SK-N-SH (cell line): ENCODE measurements at regions not wholly inside any gene's neighbourhood (a gene's known extent, or its start where the extent isn't known, plus 50 kb on each side); places are given as distances from the start of the nearest gene placed in this dataset.

ENCODE experiments used
- CTCF ChIA-PET: fragments of 300-600, 350-600 bp; formaldehyde crosslinking; extraction: SDS; loops from one replicate; lab custom pipeline; 2021; lab: Yijun Ruan, JAX
- POLR2A ChIA-PET: fragments of 350-600 bp; sonication (Branson Sonifier 250); formaldehyde crosslinking; extraction: SDS; loops from one replicate; lab custom pipeline; 2020; ENCODE audit warnings: antibody characterized with exemption, inconsistent platforms; lab: Yijun Ruan, JAX
- DNase-seq: peaks from one replicate; pipeline ENCODE4 v3.0.0; 2012
- H2AFZ ChIP-seq: fragments of 200-600 bp; sonication (generic); 2 replicates; pipeline ENCODE4 v1.8.1; 2016; ENCODE audit warnings: antibody characterized with exemption, mild to moderate bottlenecking, low read depth
- H3F3A ChIP-seq: fragments of 200-600 bp; sonication (generic); replicated peaks from 2 replicates; pipeline ENCODE3; 2016; ENCODE audit warnings: antibody characterized with exemption, mild to moderate bottlenecking; ENCODE audit not compliant: insufficient read depth
- H3K27ac ChIP-seq, 2 experiments: fragments of 200-500 bp in 1 of 2; fragments of 200-600 bp in 1 of 2; sonication (Bioruptor generic) in 1 of 2; sonication (generic), shearing (Covaris generic) in 1 of 2; 2 replicates each; pipeline versions ENCODE4 v1.5.1 to v1.6.1; 2014 to 2016; ENCODE audit warnings: low read depth in 2 of 2, inconsistent platforms in 1 of 2, low read length in 1 of 2, mild to moderate bottlenecking in 1 of 2, mixed read lengths in 1 of 2
- H3K27me3 ChIP-seq: fragments of 200-600 bp; sonication (generic), shearing (Covaris generic); 2 replicates; pipeline ENCODE4 v1.6.1; 2016; ENCODE audit warnings: mixed run types; ENCODE audit not compliant: insufficient read depth
- H3K36me3 ChIP-seq, 2 experiments: fragments of 200-500 bp in 1 of 2; fragments of 200-600 bp in 1 of 2; sonication (Bioruptor generic) in 1 of 2; sonication (generic) in 1 of 2; replicated peaks in 1 of 2; 2 replicates each; pipeline versions ENCODE3 to v1.5.1; 2014 to 2016; ENCODE audit warnings: low read length in 1 of 2, mild to moderate bottlenecking in 1 of 2; ENCODE audit not compliant: insufficient read depth in 2 of 2, control insufficient read depth in 1 of 2
- H3K4me1 ChIP-seq, 2 experiments: fragments of 200-500 bp in 1 of 2; fragments of 200-600 bp in 1 of 2; sonication (Bioruptor generic) in 1 of 2; sonication (generic), shearing (Covaris generic) in 1 of 2; 2 replicates each; pipeline versions ENCODE4 v1.5.1 to v1.6.1; 2014 to 2016; ENCODE audit warnings: low read depth in 1 of 2, low read length in 1 of 2, mixed run types in 1 of 2; ENCODE audit not compliant: insufficient read depth in 2 of 2, control insufficient read depth in 1 of 2
- H3K4me2 ChIP-seq: fragments of 200-600 bp; sonication (generic), shearing (Covaris generic); 2 replicates; pipeline ENCODE4 v1.6.1; 2017; ENCODE audit warnings: mixed run types
- H3K4me3 ChIP-seq, 2 experiments: fragments of 200-500 bp in 1 of 2; fragments of 200-600 bp in 1 of 2; sonication (Bioruptor generic) in 1 of 2; sonication (generic), shearing (Covaris generic) in 1 of 2; 2 replicates each; pipeline versions ENCODE4 v1.5.1 to v1.8.1; 2014 to 2016; ENCODE audit warnings: low read depth in 2 of 2, inconsistent platforms in 1 of 2, low read length in 1 of 2, mild to moderate bottlenecking in 1 of 2, mixed read lengths in 1 of 2, moderate library complexity in 1 of 2
- H3K79me2 ChIP-seq: fragments of 200-600 bp; sonication (generic); 2 replicates; pipeline ENCODE4 v1.8.1; 2017; ENCODE audit warnings: mild to moderate bottlenecking; ENCODE audit not compliant: insufficient read depth
- H3K9ac ChIP-seq: fragments of 200-600 bp; sonication (generic); 2 replicates; pipeline ENCODE4 v1.6.1; 2017; ENCODE audit warnings: mixed run types
- H3K9me2 ChIP-seq: fragments of 200-600 bp; sonication (generic); 2 replicates; pipeline ENCODE4 v1.6.1; 2017; ENCODE audit warnings: mixed run types
- H3K9me3 ChIP-seq: fragments of 200-600 bp; sonication (generic); 2 replicates; pipeline ENCODE4 v1.6.1; 2017; ENCODE audit warnings: mixed run types, mild to moderate bottlenecking, moderate library complexity
- H4K20me1 ChIP-seq: fragments of 200-600 bp; sonication (generic); 2 replicates; pipeline ENCODE4 v1.6.1; 2017; ENCODE audit warnings: mild to moderate bottlenecking, mixed run types; ENCODE audit not compliant: insufficient read depth
- CHD2 ChIP-seq: fragments of 150-350 bp; IDR thresholded peaks from 2 replicates; pipeline ENCODE4 v1.6.1; 2018; ENCODE audit warnings: low read length; ENCODE audit not compliant: partially characterized antibody
- ELF1 ChIP-seq: IDR thresholded peaks from 2 replicates; pipeline ENCODE4 v1.4.0; 2012
- EZH2phosphoT487 ChIP-seq: fragments of 200-600 bp; sonication (generic); IDR thresholded peaks from 2 replicates; pipeline ENCODE4 v1.6.1; 2017; ENCODE audit warnings: low read depth, mixed run types, mild to moderate bottlenecking, antibody characterized with exemption, moderate library complexity, borderline replicate concordance
- GATA2 ChIP-seq: sonication (generic); formaldehyde crosslinking; IDR thresholded peaks from 2 replicates; pipeline ENCODE4 v1.5.0; 2020; ENCODE audit warnings: mild to moderate bottlenecking, missing genetic modification reagents
- NFIC ChIP-seq: IDR thresholded peaks from 2 replicates; pipeline ENCODE4 v1.4.0; 2012; ENCODE audit warnings: borderline replicate concordance
- PBX3 ChIP-seq: IDR thresholded peaks from 2 replicates; pipeline ENCODE4; 2012
- RCOR1 ChIP-seq: fragments of 150-350 bp; IDR thresholded peaks from 2 replicates; pipeline ENCODE4 v1.6.1; 2017; ENCODE audit warnings: antibody characterized with exemption, low read length
- SIN3A ChIP-seq: IDR thresholded peaks from 2 replicates; pipeline ENCODE4 v1.6.1; 2012; ENCODE audit warnings: low read depth, mild to moderate bottlenecking, low read length, moderate library complexity, borderline replicate concordance
- SMC3 ChIP-seq: IDR thresholded peaks from 2 replicates; pipeline ENCODE4 v1.6.1; 2012; ENCODE audit warnings: low read depth, low read length, improper control_type of control experiment
- TAF1 ChIP-seq: IDR thresholded peaks from 2 replicates; pipeline ENCODE4 v1.6.1; 2012; ENCODE audit warnings: low read depth, mild to moderate bottlenecking, low read length, moderate library complexity, borderline replicate concordance
- TEAD4 ChIP-seq: IDR thresholded peaks from 2 replicates; pipeline ENCODE4 v1.4.0; 2012; ENCODE audit warnings: mild to moderate bottlenecking, borderline replicate concordance; ENCODE audit not compliant: insufficient read depth
- USF1 ChIP-seq: IDR thresholded peaks from 2 replicates; pipeline ENCODE4 v1.4.0; 2012; ENCODE audit warnings: low read depth, borderline replicate concordance
- YY1 ChIP-seq: IDR thresholded peaks from 2 replicates; pipeline ENCODE4 v1.4.0; 2012; ENCODE audit warnings: low read depth, mild to moderate bottlenecking
- WGBS: methylation state at CpG from one replicate; pipeline ENCODE4 v1.1.6; 2017; ENCODE audit warnings: low lambda C conversion rate; 5-methylcytosine and 5-hydroxymethylcytosine counted together
- TF ChIP-seq, protein P1 (sequence below): IDR thresholded peaks from 2 replicates; pipeline ENCODE4 v1.4.0; 2012; ENCODE audit warnings: low read depth

DNA sequence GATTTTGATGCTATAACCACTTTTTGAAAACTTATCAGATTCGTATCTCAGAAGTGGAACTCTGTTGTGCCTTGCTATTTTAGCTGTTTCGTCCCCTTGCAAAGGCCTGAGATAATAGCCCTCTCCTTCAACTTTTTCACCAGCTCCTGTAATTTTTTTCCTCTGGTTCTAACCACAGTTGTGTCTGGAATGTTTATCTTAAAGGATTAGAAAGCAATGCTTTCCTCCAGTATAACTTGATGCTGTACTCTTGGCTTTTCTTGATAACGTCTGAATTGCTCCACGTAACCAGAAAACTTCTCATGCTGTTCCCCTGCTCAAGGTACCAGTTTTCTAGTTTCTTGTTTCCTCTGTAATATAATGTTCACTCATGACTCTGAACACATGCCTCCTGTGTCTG, 209.4 kb downstream of the DTWD2 start:
- H3K27me3 ChIP-seq = no peaks in the 10 kb centered on the region
- no peak overlapping the region for H2AFZ ChIP-seq
- WGBS = 28% methylated on average over 4 of the region's 4 CpGs
- H3K79me2 ChIP-seq = no peaks in the 10 kb centered on the region
- no peaks in the 10 kb centered on the region for H3K9me2 ChIP-seq
- H3K27ac ChIP-seq = no peak overlapping the region
- no peak for DNase-seq
- H3K4me1 ChIP-seq = no peaks in the 10 kb centered on the region
- ChIA-PET CTCF (no interaction called here), POLR2A (no interaction called here)
- no peak overlapping the region for H3K4me3 ChIP-seq
- H3K36me3 ChIP-seq = no peaks in the 10 kb centered on the region
- no peak overlapping the region for H3K9ac ChIP-seq
- H4K20me1 ChIP-seq = no peaks in the 10 kb centered on the region
- H3K9me3 ChIP-seq = no peaks in the 10 kb centered on the region
- H3K4me2 ChIP-seq = no peak overlapping the region
- TF ChIP-seq TEAD4 = no peak
- TF ChIP-seq USF1 = no peak
- no peak for TF ChIP-seq NFIC
- no peak for TF ChIP-seq PBX3
- no peak for TF ChIP-seq RCOR1
- no peak for TF ChIP-seq CHD2
- TF ChIP-seq EZH2phosphoT487 = no peak
- TF ChIP-seq GATA2 (CRISPR knock-in tag) = no peak
- no peak for TF ChIP-seq ELF1
- TF ChIP-seq, protein P1, sequence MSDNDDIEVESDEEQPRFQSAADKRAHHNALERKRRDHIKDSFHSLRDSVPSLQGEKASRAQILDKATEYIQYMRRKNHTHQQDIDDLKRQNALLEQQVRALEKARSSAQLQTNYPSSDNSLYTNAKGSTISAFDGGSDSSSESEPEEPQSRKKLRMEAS = no peak
- TF ChIP-seq SMC3 = no peak
- no peak for TF ChIP-seq TAF1
- TF ChIP-seq YY1 = no peak
- H3F3A ChIP-seq = no peaks in the 10 kb centered on the region

GRCh38 chr5:118777189-118777736, 211.1 kb downstream of the DTWD2 start:
- no peak for TF ChIP-seq SIN3A
- TF ChIP-seq TAF1 = no peak
- no peaks in the 10 kb centered on the region for H3K9me2 ChIP-seq
- no peaks in the 10 kb centered on the region for H4K20me1 ChIP-seq
- H3F3A ChIP-seq = no peaks in the 10 kb centered on the region
- no peaks in the 10 kb centered on the region for H3K9me3 ChIP-seq
- no peak overlapping the region for H3K4me2 ChIP-seq
- no peaks in the 10 kb centered on the region for H3K27me3 ChIP-seq
- no peaks in the 10 kb centered on the region for H3K4me1 ChIP-seq
- POLR2A ChIA-PET = no interaction called here
- no peak overlapping the region for H3K9ac ChIP-seq
- no peaks in the 10 kb centered on the region for H3K79me2 ChIP-seq
- CTCF ChIA-PET = interaction anchor here (2.1 kb wide), 1 partner anchor 15 kb away, joined by 8 read pairs; no protein-coding TSS in a partner anchor
- no peak overlapping the region for H3K4me3 ChIP-seq
- no peak for DNase-seq
- no peak overlapping the region for H3K27ac ChIP-seq
- 25% methylated on average over 3 of the region's 3 CpGs for WGBS
- H2AFZ ChIP-seq = no peak overlapping the region
- H3K36me3 ChIP-seq = no peaks in the 10 kb centered on the region
